ENCODE measurements at regions not wholly inside any gene's neighbourhood (a gene's known extent, or its start where the extent isn't known, plus 50 kb on each side); places are given as distances from the start of the nearest gene placed in this dataset.

GRCh38 chr10:44020322-44021111 is 364.4 kb downstream of the CXCL12 start:
- no peak for DNase-seq

- DNase-seq: no peak
Observed at GRCh38 chr10:44017483-44018145, 367.3 kb downstream of the CXCL12 start.

- no peak for DNase-seq
Observed at GRCh38 chr10:44016589-44017482, 368.1 kb downstream of the CXCL12 start.

GRCh38 chr10:44015702-44016500 is 367.2 kb upstream of the ZNF32 start:
- DNase-seq: no peak

- DNase-seq: no peak
Observed at GRCh38 chr10:44014644-44015250, 366.1 kb upstream of the ZNF32 start.

- no peak for DNase-seq
Observed at GRCh38 chr10:44013981-44014380, 365.3 kb upstream of the ZNF32 start.

GRCh38 chr10:44012921-44013320 is 364.2 kb upstream of the ZNF32 start:
- DNase-seq: no peak

- no peak for DNase-seq
Observed at GRCh38 chr10:44011603-44011981, 362.9 kb upstream of the ZNF32 start.

- DNase-seq: no peak
Observed at GRCh38 chr10:44010873-44011602, 362.4 kb upstream of the ZNF32 start.

GRCh38 chr10:44009891-44010632 is 361.4 kb upstream of the ZNF32 start:
- no peak for DNase-seq

GRCh38 chr10:44008917-44009709 is 360.4 kb upstream of the ZNF32 start:
- DNase-seq: no peak

GRCh38 chr10:44008270-44008916 is 359.7 kb upstream of the ZNF32 start:
- DNase-seq: no peak

- DNase-seq: no peak
Observed at GRCh38 chr10:44006771-44007170, 358.1 kb upstream of the ZNF32 start.

- DNase-seq: no peak
Observed at GRCh38 chr10:44005788-44006099, 357.1 kb upstream of the ZNF32 start.

- DNase-seq: no peak
Observed at GRCh38 chr10:44004913-44005787, 356.5 kb upstream of the ZNF32 start.

- DNase-seq: no peak
Observed at GRCh38 chr10:43998021-43998809, 349.5 kb upstream of the ZNF32 start.

GRCh38 chr10:43997330-43997729 is 348.6 kb upstream of the ZNF32 start:
- no peak for DNase-seq

- no peak for DNase-seq
Observed at GRCh38 chr10:43994539-43994938, 345.9 kb upstream of the ZNF32 start.
